HG03097 (cell line): ENCODE measurements at regions not wholly inside any gene's neighbourhood (a gene's known extent, or its start where the extent isn't known, plus 50 kb on each side); places are given as distances from the start of the nearest gene placed in this dataset.

Experiments
- ATAC-seq: cut with Tn5 transposase; IDR thresholded peaks from one replicate; pipeline ENCODE4 v1.9.1; 2021; ENCODE audit not compliant: unreplicated experiment, low FRiP score

- no peak for ATAC-seq
Measured at GRCh38 chr2:42888321-42889245, 96.2 kb upstream of the HAAO start.

DNA sequence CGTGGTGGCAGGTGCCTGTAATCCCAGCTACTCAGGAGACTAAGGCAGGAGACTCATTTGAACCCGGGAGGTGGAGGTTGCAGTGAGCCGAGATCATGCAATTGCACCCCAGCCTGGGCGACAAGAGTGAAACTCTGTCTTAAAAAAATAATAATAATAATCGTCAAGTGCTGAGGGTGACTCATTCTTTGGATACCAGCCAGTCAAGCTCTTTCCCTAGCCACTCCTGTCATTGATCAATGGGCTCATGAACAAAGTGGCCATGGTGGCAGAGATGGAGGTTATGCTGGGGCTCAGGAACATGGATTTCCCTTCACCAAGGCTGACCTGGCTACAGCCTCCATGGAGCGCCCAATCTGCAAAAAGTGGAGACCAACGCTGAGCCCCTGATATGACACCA is 94.5 kb upstream of the HAAO start:
- ATAC-seq = no peak

DNA sequence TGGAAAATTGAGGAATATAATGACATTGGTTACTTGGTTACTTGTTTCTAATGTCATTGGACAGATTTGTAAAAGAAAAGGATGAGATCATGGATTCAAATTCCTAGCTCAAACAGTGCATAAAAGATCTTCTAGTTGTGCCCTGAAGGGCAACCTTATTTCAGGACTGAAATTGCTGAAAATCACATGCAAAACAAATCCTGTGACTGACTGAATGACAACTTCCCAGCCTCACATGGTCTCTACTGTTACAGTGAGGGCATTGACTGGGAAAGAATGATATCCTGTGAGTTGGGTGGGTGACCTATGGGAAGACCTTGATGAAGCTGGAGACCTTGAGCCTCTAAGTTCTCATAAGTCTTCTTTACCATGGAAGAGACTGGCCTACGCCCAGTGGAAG is 90.4 kb upstream of the HAAO start:
- ATAC-seq = no peak

- no peak for ATAC-seq
Measured at GRCh38 chr2:42881732-42882131, 89.3 kb upstream of the HAAO start.

DNA sequence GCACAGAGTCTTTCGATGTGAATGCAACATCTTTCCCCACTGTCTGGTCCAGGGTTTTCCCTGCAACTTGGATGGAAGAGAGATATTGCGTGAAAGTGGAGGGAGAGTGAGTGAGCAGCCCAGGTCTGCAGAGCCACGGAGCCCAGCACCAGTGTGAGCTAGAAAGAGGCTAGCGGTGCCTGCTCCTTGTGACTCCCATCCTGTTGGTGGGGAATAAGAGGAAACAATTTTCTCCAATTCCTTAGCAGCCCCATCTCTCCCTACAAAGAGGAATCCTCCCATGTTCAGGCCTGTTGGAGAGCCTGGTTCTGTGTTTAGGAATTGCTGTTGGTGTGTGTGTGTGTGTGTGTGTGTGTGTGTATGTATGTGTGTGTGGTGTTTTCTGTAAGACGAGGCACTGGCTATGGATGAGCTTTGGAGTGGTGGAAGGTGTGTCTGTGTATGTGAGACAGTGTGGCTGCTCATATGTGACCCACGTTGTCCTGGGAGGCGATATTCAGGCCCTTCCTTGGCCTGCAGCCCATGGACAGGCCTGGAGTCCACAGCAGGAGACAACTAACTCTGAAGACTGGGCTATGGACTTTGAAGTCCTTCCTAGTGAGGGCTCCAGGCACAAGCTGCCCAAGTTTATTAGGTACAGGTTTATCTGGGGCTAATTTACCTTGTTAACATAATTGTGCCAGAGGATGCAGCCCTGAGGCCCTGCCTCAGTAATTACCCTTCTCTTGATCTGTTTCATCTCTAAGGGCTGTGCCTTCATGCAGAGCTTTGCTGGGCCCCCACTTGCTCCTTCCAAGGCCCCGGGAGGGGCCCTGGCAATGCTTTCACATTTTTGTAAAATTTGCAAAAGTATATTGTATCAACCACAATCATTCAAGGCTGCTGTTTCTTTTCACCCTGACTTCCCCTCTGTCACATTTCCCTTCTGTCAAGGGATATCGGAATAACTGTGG is 88.6 kb upstream of the HAAO start:
- no peak for ATAC-seq

DNA sequence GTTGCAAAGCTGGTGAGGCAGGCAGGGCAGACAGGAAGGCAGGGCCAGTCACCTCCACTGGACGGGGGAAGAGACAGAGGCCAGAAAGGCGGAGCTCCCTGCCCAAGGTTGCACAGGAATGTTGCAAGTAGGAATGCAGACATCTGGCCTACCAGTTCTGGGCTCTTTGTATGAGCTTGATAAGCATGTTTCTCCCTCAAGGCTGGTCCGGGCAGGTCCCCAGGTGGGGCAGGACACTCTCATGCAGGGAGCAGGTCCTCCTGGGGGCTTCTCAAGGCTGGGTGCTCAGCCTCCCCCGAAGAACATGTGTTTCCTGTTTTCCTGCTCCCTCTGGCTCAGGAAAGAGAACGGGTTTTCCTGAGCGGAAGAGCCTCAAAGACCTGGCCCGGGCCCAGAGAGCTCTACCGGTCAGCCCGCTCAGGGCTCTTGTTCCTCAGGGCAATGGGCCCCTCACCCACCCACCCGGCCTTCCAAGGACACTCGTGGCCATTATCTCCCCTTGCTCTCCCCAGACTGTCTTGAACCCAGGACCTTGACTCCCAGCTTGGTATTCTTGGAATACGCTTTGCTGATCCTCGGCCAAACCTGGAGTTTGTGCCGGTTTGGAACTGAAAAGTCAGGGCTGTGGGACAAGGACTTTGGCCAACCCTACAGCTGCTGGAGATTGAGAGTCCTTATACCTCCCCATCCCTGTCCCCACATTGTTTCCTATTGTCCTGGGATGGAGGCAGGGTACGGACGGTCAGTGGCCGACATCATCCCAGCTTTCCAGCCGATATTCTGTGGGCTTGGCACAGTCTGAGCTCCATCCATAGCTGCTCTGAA is 87.7 kb upstream of the HAAO start:
- ATAC-seq = no peak

DNA sequence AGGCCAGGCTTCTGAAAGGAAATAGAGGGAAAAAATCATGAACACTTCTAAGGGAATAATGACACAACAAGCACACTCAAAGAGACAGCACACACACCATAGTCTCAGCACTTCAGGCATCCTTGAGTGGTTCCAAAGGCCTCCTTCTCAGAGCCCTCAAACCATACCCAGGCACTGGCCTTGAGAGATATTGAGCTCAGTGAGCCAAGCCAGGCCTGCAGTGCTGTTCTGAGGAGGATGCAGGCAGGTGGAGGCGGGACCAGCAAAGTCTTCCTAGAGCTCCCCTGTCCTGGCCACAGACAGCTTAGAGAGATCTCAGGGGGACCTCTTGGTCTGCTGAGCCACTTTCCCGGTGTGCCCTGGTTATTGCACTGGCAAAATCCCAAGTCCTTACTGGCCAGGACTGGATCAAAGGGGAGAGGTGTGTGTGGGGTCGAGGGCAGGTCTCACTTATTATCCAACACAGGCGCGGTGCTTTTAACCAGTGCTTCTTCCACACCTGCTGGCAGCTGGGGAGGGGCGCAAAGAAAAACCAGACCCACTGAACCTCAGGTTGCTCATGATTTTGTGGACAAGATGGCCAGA is 86.8 kb upstream of the HAAO start:
- ATAC-seq = no peak

DNA sequence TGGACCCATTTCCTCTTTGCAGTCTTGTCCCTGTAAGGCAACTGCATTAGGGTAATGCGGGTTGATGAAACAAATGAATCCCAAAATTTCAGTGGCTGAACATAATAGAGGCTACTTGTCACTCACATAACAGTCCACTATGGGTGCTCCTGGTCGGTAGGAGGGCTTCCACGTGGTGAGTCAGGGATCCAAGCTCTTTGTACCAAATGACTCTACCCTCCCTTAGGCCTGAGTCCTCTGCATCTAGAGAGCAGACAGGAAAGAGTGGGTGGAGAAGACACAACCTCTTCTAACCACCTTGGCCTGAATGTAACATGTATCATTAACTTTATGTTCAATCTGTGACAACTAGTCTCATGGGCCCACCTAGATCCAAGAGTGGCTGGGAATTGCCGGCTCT is 86.2 kb upstream of the HAAO start:
- ATAC-seq = no peak

GRCh38 chr2:42877936-42878335 is 85.6 kb upstream of the HAAO start:
- ATAC-seq = no peak

- no peak for ATAC-seq
Measured at GRCh38 chr2:42877511-42877910, 85.1 kb upstream of the HAAO start.

DNA sequence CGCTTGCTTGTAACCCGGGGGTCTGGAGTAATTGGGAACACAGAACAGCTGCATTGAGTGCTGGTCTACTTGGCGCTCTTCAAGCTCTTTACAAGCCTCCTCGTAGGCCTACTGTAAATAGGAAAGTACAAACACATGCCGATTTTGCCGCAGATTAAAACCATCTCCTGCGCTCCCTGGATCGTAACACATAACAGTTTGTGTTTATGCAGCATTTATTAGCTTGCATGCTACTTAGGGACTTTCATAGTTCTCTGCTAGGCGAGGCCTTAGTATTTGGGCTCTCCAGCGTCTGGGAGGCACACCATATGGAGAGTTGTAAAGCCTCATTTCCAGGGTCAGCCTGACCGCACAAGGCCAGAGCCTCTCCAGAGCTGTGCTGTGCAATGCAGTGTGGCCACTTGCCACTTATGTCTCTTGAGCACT is 84.0 kb upstream of the HAAO start:
- ATAC-seq = no peak

DNA sequence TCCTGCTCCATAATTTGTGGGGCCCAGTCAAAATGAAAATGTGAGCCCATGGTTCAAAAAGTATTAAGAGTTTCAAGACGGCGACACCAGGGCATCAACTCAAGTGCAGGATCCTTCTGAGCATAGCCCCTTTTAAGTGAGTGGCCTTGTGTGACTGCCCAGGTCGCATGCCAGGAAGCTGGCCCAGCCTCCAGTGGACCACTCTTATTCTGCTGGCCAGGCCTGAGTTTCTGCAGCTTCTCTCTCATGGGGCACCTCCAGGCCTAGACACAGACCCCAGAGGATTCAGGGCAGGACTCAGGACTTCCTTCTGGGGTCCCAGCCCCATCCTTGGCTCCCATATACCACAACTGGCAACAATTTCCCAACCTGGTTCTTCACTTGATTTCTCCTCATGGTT is 83.5 kb upstream of the HAAO start:
- ATAC-seq = no peak

DNA sequence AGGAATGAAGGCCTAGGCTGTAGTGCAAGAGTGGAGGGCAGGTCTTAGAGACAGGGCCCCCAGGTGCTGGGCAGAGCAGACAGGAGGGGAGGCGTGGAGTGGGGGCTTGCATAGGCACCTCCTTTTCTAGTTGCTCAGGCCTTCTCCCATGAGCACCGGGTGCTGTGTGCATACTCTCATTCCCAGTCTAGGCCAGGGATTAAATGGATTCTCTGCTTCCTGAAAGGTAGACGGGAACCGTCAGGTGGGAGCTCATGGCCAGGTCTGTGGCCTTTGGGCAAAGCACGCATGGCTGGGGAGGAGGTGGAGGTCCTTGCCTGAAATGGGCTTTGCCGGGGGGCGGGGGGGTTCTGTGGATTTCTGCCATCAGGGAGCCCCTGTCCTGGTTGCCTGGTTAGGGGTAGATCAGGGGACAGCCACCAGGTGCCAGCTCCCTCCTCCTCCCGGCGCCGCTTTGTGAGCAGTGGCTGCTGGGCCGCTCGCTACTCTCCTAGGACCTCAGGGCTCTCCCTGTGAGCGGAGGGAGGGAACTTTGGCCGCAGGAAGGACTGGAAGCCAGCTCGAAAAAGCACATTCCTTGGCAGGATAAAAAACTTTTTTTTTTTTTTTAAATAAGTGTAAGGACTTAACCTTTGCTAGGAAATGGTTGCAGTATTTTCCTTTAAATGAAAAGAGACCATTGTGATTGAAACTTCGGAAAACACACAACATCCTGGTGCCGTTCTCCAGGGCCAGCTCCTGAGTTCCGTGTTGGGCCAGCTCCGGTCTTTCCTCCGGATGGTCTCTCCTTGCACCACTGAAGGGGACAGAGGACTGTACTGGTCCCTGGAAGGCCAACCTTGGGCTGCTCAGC is 82.8 kb upstream of the HAAO start:
- ATAC-seq = no peak

- ATAC-seq = no peak
Measured at GRCh38 chr2:42872721-42873120, 80.3 kb upstream of the HAAO start.

DNA sequence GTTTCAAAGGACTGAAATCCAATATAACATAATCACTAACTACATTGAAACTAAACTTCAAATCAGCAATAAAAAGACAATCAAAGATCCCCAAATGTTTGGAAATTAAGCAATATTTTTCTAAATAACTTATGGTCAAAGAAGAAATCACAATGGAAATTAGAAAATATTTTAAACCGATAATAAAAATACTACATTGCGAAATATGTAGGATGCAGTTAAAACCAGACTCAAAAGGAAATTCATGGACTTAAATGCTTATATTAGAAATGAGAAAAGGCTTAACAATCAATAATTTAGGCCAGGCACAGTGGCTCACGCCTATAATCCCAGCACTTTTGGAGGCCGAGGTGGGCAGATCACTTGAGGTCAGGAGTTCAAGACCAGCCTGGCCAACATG is 79.0 kb upstream of the HAAO start:
- ATAC-seq = no peak

DNA sequence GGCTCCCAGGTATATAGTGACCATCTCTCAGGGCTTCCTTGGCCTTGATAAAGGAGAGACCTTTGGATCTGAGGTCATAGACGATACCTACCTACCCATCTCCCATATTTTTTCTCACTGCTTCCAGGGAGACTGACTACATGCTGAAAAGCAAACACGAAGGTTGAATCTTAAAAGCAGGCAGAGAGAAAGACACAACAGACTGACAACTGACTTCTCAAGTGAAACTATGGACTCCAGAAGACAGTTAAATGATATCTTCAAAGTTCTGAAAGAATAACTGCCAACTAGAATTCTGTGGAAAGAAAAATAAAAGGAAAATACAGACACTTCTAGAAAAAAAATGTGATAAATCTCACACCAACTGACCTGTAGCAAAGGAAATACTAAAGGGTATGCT is 76.5 kb upstream of the HAAO start:
- no peak for ATAC-seq

- ATAC-seq = no peak
Measured at GRCh38 chr2:42868096-42868495, 75.7 kb upstream of the HAAO start.

DNA sequence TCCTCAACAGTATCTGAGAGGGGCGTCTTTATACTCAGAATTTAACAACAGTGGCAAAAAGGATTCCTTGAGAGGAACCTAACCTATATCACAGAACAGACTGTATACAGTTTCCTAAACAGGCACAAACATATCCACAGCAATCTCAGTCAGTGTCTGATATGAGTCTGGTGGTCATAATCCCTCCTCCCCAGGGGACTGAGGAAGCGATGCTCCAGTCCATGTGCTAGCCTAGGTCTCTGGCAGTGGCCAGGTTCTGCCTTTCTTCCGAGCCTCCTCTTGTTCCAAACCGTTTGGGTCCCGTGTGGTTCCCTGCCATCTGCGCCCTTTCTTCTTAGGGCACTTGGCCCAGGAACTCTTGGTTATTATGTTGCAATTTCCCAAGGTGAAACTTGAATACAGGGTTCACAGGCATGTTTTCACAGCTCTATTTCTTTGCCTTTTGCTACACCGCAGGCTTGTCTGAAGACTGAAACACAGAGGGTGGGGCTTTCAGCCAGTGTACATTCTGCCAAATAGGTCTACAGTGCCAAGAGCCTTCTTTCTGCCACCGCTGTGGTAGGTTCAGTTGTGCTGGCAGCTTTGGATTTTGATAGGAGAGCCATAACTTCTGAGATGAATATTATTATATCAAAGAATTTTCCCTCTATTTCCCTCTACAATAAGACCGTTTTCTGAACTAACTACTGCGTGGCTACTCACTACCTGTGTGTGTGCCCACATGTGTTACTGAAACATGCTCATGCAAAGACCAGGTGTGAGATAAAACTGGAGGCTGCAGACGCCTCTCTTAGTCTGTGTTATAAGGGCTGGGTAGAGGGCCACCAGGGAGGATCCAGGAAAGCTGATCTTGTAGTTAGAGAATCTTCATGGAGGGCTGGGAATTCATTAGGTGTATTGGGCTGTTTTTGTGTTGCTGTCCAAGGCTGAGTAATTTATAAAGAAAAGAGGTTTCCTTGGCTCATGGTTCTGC is 75.0 kb upstream of the HAAO start:
- no peak for ATAC-seq
